ENCODE measurements at regions not wholly inside any gene's neighbourhood (a gene's known extent, or its start where the extent isn't known, plus 50 kb on each side); places are given as distances from the start of the nearest gene placed in this dataset.
"Not testable (repeated sequence)": the region's sequence is repeated elsewhere in the genome, so short reads cannot be mapped to it uniquely, and the experiment has no call there.

DNA sequence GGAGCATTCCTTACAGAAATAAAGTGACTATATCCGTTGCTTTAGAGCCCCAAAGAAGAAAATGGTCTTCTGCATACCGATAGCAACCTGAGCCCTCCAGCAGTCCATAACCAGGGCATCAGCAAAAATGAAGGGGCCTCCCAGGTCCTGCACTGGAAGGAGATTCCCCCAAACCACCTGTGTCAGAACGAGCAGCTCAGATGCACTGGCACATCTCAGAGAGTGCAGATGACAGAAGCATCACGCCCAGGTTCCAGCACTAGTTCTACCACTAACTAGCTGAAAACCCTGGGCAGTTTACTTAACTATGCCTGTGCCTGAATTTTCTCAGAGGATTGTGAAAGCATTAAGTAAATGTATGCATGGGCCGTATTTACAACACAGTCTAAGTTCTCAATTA is 466.7 kb upstream of the MYT1L start:
- no peak for DNase-seq

DNA sequence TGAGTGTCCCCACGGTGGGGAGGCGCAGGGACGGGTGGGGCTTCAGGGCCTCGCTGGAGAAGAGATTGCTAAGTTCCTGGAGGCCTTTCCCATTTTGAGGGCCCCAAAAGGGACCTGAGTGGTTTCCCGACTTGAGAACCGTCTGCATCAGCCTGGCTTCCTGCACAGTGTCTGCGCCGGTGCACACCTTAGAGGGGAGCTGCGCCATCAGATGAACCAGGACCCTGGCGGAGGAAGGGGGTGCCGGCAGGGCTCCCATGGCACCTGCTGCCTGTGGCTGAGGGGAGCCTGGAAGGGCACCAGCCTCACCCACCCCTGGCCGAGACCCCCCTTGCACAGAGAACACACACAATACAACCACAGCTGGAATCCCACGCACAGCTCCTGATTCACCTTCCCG is 465.1 kb upstream of the MYT1L start:
- no peak for DNase-seq

DNA sequence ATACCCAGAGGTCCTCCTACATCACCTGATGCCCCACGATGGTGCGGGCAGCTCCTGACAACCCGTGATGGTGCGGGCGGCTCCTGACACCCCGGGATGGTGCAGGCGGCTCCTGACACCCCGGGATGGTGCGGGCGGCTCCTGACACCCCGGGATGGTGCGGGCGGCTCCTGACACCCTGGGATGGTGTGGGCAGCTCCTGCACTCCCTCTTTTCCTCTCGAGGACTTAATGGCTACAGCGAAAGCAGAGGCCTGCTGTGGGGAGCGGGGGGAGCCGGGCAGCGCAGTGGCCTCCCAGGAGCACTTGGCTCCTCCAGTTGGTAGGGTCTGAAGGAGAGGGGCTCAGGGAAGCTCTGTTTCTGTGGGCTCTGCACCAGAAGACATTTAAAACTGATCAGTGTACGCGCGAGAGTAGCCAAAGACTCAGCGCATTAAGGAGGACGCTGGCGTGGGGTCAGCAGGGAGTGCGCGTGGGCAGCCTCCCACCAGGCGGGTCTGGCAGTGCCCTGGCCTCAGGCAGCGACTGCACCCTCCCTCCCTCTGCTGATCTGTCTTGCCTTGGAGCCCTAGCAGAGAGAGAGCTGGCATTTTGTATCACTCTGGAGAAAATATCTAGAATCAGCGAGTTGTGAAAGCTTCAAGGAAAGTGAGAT is 464.5 kb upstream of the MYT1L start:
- no peak for DNase-seq

DNA sequence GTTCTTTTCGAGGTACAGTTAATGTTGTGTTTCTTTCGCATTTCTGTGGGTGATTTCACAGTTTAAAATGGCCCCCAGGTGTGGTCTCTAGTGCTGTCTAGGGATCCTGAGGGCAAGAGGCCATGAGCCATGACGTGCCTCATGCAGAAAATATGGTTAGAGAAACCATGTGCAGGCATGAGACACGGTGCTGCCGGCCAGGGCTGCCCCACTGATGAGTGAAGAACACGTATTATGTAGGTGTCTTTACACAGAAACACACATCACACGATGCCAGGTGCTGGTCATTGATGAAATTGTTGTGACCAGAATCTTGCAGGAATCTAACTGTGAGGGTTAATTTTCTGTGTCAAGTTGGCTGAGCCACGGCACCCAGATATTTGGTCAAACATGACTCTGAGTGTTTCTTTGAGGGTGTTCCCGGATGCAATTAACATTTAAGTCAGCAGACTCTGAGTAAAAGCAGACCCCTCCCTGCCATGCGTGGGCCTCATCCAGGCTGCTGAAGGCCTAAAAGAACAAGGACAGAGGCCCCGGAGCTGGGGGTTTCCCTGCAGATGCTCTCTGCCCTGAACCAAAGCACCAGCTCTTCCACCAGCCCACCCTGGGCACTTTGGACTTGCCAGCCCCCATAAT is 463.0 kb upstream of the MYT1L start:
- DNase-seq: peak; percentile 41

DNA sequence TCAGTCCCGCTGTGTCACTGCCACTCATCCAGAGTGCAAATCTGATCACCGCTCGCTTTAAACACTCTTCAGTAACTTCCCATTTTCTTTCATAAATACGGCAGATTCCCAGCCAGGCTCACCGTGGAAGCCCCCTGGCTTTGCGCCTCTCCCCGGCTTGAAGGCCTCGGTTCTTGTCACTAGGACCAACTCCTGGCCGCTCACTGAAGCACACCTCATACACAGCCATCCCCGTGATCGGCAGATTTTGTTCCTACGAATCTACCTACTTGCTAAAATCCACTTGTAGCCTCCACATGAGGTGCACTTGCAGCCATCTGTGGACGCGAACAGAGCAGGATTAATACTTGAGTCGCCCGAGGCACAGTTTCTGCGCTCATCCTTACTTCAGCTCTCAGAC is 462.4 kb upstream of the MYT1L start:
- DNase-seq: no peak

DNA sequence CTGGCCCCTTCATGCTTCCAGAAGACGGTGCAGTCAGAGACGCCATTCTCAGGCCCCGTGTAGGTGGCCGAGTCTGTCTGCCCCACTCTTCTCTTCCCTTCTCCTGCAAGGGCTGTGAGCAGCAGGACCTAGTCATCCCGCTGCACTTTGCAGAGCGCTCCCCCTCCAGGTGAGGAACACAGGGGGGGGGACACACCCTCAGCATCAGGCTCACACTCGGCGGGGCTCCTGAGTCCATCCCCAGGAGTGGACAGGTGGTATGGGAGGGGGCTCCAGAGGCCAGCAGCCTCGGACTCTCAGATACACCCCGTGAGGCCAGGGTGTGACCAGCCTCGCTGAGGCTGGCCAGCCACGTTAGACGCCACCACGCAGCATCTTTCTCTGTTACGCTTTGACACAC is 460.5 kb upstream of the MYT1L start:
- DNase-seq: no peak

DNA sequence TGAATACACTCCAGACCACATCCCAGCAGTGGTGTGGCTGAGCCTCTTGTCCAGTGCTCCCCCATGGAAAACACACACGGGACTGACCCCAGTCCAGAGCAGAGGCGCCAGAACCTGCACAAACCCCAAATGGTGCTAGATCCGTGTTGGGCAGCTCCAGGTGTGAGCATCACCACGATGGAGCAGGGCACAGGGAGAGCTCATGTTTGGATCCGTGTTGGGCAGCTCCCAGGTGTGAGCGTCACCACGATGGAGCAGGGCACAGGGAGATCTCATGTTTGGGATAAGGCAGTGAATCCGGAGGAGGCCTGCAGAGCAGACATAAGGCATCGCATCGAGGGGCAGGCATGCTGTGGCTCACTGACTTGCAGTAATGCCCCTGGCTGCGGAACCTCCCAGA is 460.0 kb upstream of the MYT1L start:
- DNase-seq: no peak

DNA sequence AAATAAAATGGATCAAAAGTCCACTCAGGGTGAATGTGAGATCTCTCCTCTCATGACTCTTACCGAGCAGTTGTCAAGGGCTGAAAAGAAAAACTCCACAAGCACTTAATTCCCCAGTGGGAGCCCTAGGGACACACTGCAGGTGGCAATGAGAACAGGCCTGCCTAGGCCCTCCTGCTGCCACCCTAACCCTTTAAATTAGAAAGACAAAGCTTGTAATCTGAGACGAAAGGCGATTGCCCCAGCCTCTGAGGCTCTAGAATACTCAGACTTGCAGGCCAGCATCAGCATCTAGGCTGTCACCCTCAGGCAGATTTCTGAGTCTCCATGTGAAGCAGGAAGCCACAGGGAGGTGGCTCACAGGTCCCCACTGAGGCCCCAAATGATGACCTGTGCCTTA is 457.0 kb upstream of the MYT1L start:
- no peak for DNase-seq

DNA sequence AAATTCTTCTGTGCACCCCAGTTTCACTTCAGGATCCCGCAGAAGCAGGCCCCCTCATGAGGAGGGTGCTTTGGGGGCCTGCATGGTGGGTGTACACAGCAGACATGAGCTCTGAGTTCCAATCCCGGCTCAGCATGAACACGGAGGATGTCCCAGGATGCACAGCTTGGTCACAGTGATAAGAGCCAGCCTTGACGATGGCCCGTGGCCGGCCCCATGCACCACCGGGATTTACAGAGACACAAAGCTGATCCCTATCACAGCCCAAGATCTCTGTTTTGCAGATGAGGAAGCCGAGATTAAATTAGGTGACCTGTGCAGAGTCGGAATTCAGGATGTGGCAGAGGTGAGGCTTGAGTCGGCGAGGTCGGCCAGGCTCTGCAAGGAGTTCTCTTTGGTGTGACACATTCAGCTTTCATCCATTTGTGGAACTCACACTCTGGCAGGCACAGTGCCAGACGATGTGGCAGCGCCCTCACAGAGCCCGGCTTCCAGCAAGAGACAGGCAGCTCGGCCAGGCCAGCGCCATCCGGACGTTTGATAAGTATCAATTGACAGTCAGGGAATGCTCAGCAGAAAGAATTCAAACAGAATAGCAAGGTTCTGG is 456.3 kb upstream of the MYT1L start:
- no peak for DNase-seq

DNA sequence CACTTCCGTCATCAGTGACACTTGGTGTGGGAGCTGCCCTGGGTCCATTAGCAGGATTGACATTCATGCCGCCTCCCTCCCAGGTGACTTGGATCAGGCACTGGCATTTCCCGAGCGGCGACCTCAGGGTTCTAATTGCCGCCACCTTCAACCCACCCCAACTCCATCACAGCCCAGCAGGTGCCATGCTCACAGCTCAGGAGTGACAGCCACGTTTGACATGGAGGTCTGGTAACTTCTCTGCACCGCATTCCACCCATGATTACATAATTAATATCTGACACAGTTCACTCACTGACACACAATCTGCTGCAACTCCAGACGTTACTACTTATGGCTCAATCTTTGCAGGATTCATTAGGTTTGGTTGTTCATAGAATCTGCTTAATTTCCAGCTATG is 450.9 kb upstream of the MYT1L start:
- DNase-seq: no peak

DNA sequence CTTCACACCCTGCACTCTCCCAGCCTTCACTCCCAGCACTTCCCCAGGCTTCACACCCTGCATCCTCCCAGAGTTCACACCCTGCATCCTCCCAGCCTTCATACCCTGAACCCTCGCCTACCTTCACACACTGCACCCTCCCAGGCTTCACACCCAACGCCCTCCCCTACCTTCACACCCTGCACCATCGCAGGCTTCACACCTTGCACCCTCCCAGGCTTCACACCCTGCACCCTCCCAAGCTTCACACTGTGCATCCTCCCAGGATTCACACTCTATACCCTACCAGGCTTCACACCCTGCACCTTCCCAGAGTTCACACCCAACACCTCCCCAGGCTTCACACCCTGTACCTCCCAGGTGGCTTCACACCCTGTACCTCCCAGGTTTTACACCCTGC is 448.7 kb upstream of the MYT1L start:
- DNase-seq: no peak

DNA sequence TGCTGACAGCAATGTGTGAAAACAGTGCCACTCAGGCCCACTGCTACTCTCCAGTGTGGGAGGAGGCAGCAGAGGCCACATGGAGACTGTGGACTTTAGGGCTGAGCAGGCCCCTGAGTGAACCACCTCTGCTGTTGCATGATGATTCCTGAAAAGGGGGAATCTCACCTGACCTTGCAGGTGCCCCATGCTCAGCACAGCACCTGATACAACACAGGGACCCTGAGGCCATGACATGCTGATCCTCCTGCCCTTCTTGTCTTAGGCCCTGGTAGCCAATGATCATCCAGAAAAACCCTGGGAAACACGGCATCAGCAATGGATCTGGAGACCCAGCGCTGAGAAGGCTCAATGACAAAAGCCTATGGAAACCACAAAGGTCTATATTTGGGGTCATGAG is 446.8 kb upstream of the MYT1L start:
- DNase-seq: no peak

DNA sequence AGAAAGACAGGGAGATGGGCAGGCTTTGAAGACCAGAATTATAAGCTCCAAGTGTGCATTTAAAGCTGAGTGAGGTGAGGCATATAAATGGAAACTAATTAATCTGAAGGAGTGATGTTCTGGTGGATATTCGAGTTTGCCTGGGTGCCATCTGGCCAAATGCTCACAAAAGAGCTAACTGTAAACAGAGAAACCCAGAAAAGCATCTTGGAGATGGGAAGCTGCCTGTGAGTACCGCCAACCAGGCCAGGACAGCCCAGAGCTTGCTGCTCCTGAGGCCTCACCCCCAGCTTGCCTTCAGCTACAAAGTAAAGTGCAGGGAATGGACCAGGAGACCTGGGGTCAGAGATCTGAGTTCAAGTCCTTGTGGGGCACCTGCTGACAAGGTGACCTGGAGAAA is 446.1 kb upstream of the MYT1L start:
- no peak for DNase-seq

DNA sequence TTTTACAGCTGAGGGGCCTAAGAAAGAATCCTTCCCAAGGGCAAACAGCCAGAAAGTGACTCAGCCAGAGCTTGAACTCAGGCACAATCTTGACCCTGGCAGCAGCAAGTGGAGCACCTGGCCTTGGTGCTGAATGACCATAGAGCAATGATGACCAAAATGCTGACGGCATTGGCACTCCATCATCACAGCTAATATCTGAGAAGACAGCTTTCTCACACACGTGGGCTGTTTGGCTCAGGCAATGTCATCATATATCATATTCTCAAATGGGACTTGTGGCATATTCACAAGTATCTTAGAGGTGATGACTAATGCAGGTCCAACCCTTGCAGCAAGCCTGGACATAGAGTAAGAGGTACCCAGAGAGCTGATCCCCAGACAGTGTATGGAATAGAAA is 443.9 kb upstream of the MYT1L start:
- no peak for DNase-seq

DNA sequence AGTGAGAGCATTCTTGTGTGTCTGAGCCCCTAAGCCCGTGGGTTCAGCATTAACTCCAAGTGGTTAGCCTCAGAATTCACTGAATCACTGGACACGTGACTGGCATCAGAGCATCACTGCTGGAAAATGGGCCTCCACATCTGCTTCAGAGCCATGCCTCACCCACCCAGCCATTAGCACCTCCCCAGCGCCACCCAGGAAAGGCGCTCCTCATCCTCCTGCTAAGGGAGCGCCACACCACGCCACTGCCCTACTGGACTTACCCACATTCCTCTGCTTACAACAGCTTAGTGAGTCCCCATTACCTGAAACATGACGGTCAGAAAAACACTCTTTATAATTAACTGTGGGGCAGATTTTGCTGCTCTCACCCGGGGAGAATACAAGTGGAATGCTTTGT is 442.6 kb upstream of the MYT1L start:
- DNase-seq: no peak

DNA sequence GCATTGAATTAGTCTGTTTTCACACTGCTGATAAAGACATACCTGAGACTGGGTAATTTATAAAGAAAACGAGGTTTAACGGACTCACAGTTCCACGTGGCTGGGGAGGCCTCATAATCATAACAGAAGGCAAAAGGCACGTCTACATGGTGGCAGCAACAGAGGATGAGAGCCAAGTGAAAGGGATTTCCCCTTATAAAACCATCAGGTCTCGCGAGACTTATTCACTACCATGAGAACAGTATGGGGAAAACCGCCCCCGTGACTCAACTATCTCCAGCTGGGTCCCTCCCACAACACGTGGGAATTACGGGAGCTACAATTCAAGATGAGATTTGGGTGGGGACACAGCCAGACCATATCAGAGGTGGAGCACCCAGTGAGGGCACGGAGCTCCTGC is 442.0 kb upstream of the MYT1L start:
- DNase-seq: not testable (repeated sequence)

DNA sequence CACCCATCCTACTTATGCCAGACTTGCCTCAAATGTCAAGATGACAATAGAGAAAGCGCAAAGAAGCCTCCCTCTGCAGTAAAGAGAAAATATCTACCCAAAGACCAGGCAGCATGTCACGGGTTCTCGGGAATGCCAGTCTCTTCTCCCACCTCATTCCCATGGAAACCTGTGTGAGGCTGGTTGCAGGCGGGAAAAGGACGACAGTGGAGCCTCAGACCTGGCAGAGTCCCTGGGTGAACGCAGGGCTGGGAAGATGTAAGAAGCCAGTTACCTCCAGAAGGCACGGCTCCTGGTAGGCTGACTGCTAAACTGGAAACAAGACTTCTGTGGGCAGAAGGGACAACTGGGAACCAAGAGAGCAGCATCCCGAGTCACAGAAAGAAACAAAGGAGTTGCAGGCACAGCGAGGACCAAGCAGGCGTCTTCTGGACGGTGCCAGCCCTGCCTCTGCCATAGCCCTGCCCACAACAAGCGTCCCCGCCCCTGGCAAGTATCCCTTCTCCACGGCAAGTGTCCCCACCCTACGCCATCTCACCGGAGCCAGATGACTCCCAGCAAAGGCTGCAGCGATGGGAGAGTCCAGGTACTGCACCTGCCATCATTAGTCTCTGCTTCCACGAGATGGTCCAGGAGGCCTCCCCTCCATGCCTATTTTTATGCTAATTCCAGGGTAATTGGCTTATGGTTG is 440.8 kb upstream of the MYT1L start:
- DNase-seq: no peak

DNA sequence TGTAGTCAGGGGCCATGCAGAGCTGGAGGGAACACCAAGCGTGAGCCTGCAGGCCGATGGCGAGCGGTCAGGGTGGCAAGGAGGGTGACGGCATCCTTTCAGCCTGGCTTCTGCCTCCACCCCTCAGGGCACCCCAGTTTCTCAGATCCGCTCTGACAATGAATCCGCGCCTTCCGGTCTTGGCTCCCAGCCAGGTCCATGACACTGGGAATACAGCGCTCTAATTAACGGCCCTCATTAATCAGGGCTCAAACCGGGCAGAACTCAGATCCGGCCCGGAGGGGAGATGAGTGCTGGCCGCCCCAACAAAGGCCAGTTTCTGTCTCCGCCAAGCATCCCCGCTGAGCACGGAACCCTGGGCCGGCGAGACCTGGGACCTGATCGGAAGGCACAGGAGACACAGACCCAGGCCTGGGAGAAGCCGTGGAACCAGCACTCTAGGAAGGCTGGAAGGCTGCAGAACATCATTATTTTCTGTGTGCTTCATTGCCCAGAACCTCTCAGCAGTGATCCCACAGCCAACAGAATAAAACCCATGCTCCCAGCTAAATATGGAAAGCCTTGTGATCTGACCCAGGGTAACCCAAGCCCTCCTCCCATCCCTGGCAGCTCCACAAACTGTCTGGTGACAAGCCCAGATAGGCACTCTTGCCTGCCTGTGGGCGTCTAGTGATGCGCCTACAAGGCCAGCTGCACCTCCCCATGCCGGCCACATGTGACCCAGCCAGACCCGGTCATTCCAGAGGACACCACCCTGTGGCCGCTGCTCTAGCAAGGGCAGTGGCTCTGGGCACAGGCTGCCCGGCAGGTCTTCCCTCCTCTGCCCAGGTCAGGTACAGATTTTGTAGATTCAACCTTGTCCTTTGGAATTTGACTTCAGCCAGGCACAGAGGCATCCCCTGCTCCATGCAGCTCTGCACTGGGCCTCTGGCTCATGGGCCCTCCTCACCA is 438.7 kb upstream of the MYT1L start:
- DNase-seq: peak; percentile 32

DNA sequence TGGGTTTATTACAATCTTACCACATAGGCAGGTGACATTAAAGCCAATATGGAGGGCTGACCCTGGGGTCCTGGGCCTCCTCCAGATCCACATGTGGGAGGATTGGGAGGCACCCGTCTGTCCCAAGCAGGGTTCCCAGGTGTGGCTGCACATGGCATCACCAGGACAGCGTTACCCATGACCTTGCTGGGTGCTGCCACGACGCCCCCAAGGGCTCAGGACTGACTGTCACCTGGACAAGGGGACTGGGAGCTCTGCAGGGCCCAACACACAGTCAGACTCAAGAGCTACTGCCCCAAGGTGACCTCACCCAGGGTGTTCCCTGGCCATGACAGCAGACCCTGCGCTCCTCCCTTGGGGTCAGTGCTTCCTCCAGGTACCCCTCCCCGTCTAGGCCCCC is 437.4 kb upstream of the MYT1L start:
- DNase-seq: no peak

DNA sequence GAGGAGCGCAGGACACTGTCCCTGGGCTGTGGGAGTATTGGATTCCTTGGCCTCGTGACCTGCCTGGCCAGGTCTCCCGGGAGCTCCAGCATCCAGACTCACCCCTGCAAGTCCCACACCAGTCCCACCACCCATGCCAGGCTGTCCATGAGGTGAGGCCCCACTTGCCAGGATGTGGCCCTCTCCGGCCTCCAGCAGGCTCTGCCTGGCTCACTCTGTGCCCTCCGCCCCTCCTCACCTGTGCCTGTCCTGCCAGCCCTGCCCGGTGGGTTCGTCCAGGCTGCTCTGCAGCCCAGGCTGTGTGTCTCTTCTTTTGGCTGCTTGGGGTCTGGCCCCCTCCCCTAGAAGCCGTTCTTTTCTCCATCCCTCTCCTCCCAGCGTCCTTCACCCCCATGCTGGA is 436.8 kb upstream of the MYT1L start:
- DNase-seq: no peak

DNA sequence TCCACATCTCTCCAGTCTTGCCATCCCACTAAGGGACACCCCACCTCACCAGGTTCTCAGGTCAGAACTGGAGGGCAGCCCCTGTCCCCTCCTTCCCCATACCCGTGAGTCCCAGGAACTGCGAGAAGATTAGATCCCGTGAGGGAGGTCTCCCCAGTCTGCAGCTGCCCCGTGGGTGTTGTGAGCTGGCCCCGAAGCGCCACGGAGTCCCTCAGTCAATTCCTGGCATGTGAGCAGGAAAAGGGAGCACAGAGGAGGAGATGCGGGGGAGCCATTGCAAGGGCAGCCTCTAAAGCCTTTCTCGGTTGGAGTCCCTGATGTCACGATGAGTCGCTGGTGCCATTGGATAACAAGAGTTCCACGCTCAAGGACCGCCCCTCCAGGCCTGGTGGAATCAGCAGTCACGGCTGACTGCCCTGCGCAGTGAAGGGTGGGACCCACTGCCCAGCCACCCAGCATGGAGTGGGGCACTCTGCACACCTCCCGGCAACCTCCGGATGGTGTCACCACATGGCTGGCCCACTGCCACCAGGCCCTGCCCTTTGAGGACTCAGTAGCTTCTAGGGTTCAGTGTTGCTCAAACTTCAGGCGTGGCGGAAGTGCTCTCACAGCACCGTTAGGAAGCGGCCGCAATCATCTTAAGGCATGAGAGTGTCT is 434.9 kb upstream of the MYT1L start:
- DNase-seq: no peak

Data from tongue (tissue), 1 donor.